K562 (cell line): ENCODE measurements at regions not wholly inside any gene's neighbourhood (a gene's known extent, or its start where the extent isn't known, plus 50 kb on each side); places are given as distances from the start of the nearest gene placed in this dataset.

Source experiments
- ATAC-seq: fragments of 200-7000 bp; cut with Tn5 transposase; 3 replicates; pipeline ENCODE4 v1.9.1; 2020; ENCODE audit warnings: moderate library complexity
- BruUV-seq: library from RNA; stranded (reverse); fragments of 400-500 nt; replicated peaks from 2 replicates; lab custom pipeline; 2021; lab: Mats Ljungman, UMichigan
- CTCF ChIA-PET: fragments of 300-600 bp; formaldehyde crosslinking; extraction: SDS; loops from one replicate; lab custom pipeline; 2021; ENCODE audit warnings: low intra/inter-chr PET ratio; lab: Yijun Ruan, JAX
- POLR2A ChIA-PET: fragments of 300-600, 350-650 bp; sonication (Branson Sonifier 250); formaldehyde crosslinking; extraction: SDS; loops from one replicate; lab custom pipeline; 2021; ENCODE audit warnings: antibody characterized with exemption, inconsistent platforms; lab: Yijun Ruan, JAX
- DNase-seq, 4 experiments: peaks; one replicate each; pipeline versions ENCODE4 v3.0.0 to v3.0.0-alpha.2; 2011 to 2018; ENCODE audit warnings: low spot score in 3 of 4, mixed read lengths in 3 of 4; ENCODE audit errors: extremely low read depth in 1 of 4
- FAIRE-seq: peaks from 2 replicates; lab custom pipeline; 2011; peaks lifted over from hg19 to GRCh38; lab: Jason Lieb, UNC
- H2AFZ ChIP-seq: 2 replicates; pipeline ENCODE4 v1.6.0; 2011; ENCODE audit warnings: low read depth, low read length, control low read depth, inconsistent platforms
- H3K27ac ChIP-seq: fragments of 200-600 bp; 3 replicates; pipeline ENCODE4 v1.8.0; 2011; ENCODE audit warnings: low read depth, mild to moderate bottlenecking, control low read depth, inconsistent platforms, low read length, moderate library complexity, mixed read lengths; ENCODE audit errors: extremely low read depth
- H3K27me3 ChIP-seq, 2 experiments: fragments of 300-600 bp in 1 of 2; 2 replicates in 1 of 2; 3 replicates in 1 of 2; pipeline versions ENCODE4 v1.6.0 to v1.8.0; 2011; ENCODE audit warnings: inconsistent platforms in 2 of 2, low read length in 2 of 2, mild to moderate bottlenecking in 1 of 2, mixed read lengths in 1 of 2, moderate library complexity in 1 of 2; ENCODE audit not compliant: control insufficient read depth in 2 of 2, insufficient read depth in 2 of 2
- H3K36me3 ChIP-seq: fragments of 300-600 bp; 3 replicates; pipeline ENCODE4 v1.8.0; 2011; ENCODE audit warnings: mild to moderate bottlenecking, low read length, inconsistent platforms; ENCODE audit not compliant: control insufficient read depth, insufficient read depth
- H3K4me1 ChIP-seq, 2 experiments: fragments of 200-600 bp in 1 of 2; replicated peaks in 1 of 2; 2 replicates in 1 of 2; 3 replicates in 1 of 2; pipeline versions ENCODE4 v1.5.1 to v1.8.0; 2011; ENCODE audit warnings: inconsistent platforms in 2 of 2, low read length in 2 of 2, mild to moderate bottlenecking in 1 of 2, mixed read lengths in 1 of 2, moderate library complexity in 1 of 2; ENCODE audit not compliant: control insufficient read depth in 2 of 2, insufficient read depth in 2 of 2
- H3K4me2 ChIP-seq: 2 replicates; pipeline ENCODE4 v1.6.1; 2011; ENCODE audit warnings: low read length, control low read depth, inconsistent platforms, mixed read lengths; ENCODE audit not compliant: insufficient read depth
- H3K4me3 ChIP-seq: fragments of 200-600 bp; sonication (generic), shearing (Covaris generic); 2 replicates; pipeline ENCODE4 v1.5.1; 2016; ENCODE audit warnings: control low read depth, inconsistent platforms
- H3K79me2 ChIP-seq: fragments of 200-600 bp; 3 replicates; pipeline ENCODE4 v1.8.0; 2011; ENCODE audit warnings: low read length, inconsistent platforms; ENCODE audit not compliant: control insufficient read depth, insufficient read depth
- H3K9ac ChIP-seq, 2 experiments: 2 replicates each; pipeline versions ENCODE4 v1.6.0 to v1.6.1; 2011; ENCODE audit warnings: low read depth in 2 of 2, low read length in 2 of 2, control low read depth in 1 of 2, inconsistent platforms in 1 of 2, mild to moderate bottlenecking in 1 of 2, mixed read lengths in 1 of 2; ENCODE audit not compliant: insufficient read depth in 1 of 2
- H3K9me1 ChIP-seq: one replicate; pipeline ENCODE4 v1.6.0; 2011; ENCODE audit warnings: inconsistent platforms, mild to moderate bottlenecking, low read length, moderate library complexity; ENCODE audit not compliant: control insufficient read depth, insufficient read depth
- H3K9me3 ChIP-seq: replicated peaks from 2 replicates; pipeline ENCODE4 v1.5.1; 2011; ENCODE audit warnings: low read depth, low read length, inconsistent platforms; ENCODE audit not compliant: control insufficient read depth, insufficient read depth
- H4K20me1 ChIP-seq: replicated peaks from 2 replicates; pipeline ENCODE4 v1.6.1; 2011; ENCODE audit warnings: low read length, inconsistent platforms, mixed read lengths; ENCODE audit not compliant: control insufficient read depth, insufficient read depth
- BHLHE40 ChIP-seq: IDR thresholded peaks from 2 replicates; pipeline ENCODE4 v1.6.1; 2011; ENCODE audit warnings: low read length, improper control_type of control experiment
- FOSL1 ChIP-seq: fragments of 200-800 bp; sonication (Bioruptor generic); conservative IDR thresholded peaks from 2 replicates; pipeline ENCODE4 v1.6.1; 2016; ENCODE audit warnings: missing genetic modification characterization, missing compliant biosample characterization
- GATAD2A ChIP-seq: fragments of 450-650 bp; IDR thresholded peaks from 2 replicates; pipeline ENCODE4 v1.6.1; 2017
- HMG20A ChIP-seq: fragments of 450-650 bp; formaldehyde crosslinking; conservative IDR thresholded peaks from 2 replicates; pipeline ENCODE4 v1.4.0; 2020; ENCODE audit warnings: mild to moderate bottlenecking, mixed read lengths
- MAFF ChIP-seq: IDR thresholded peaks from 2 replicates; pipeline ENCODE4 v1.6.1; 2012; ENCODE audit warnings: low read length, improper control_type of control experiment
- MED1 ChIP-seq: sonication (generic); formaldehyde crosslinking; IDR thresholded peaks from 2 replicates; pipeline ENCODE4 v1.8.1; 2023; ENCODE audit warnings: missing genetic modification reagents, borderline replicate concordance
- POLR3A ChIP-seq: IDR thresholded peaks from 2 replicates; pipeline ENCODE4 v1.6.1; 2011; ENCODE audit warnings: borderline replicate concordance, mild to moderate bottlenecking, moderate library complexity; ENCODE audit not compliant: insufficient read length, insufficient read depth; ENCODE audit errors: extremely low read depth
- RUNX1 ChIP-seq: sonication (generic); IDR thresholded peaks from 2 replicates; pipeline ENCODE4 v1.6.1; 2016; ENCODE audit warnings: antibody characterized with exemption, low read depth
- ZBTB11 ChIP-seq, 3 experiments: fragments of 200-800 bp in 1 of 3; fragments of 250-450 bp in 1 of 3; fragments of 450-650 bp in 1 of 3; sonication (Bioruptor Pico) in 1 of 3; sonication (Bioruptor generic) in 1 of 3; formaldehyde crosslinking in 1 of 3; IDR thresholded peaks; 2 replicates each; pipeline versions ENCODE4 v1.6.1 to v1.8.0; 2016 to 2022; ENCODE audit warnings: mild to moderate bottlenecking in 2 of 3, missing genetic modification characterization in 2 of 3, missing compliant biosample characterization in 1 of 3, moderate library complexity in 1 of 3
- ZNF12 ChIP-seq: sonication (generic); formaldehyde crosslinking; IDR thresholded peaks from 2 replicates; pipeline ENCODE4 v1.4.0; 2020; ENCODE audit warnings: mild to moderate bottlenecking, missing genetic modification reagents
- ZNF75A ChIP-seq: fragments of 450-650 bp; formaldehyde crosslinking; IDR thresholded peaks from 2 replicates; pipeline ENCODE4 v1.4.0; 2020; ENCODE audit warnings: mild to moderate bottlenecking
- ZNF766 ChIP-seq: fragments of 200-800 bp; sonication (Bioruptor generic); conservative IDR thresholded peaks from 2 replicates; pipeline ENCODE4 v1.6.1; 2016; ENCODE audit warnings: missing genetic modification characterization, missing compliant biosample characterization
- ZNF77 ChIP-seq: fragments of 250-450 bp; sonication (Bioruptor Pico); IDR thresholded peaks from 2 replicates; pipeline ENCODE4 v1.5.0; 2020
- WGBS: fragments of 100-300 bp; shearing (Covaris generic); methylation state at CpG from one replicate; pipeline ENCODE4 v1.1.6; 2016; ENCODE audit warnings: low coverage, mixed read lengths; ENCODE audit not compliant: insufficient coverage; ENCODE audit errors: missing lambda C conversion rate; 5-methylcytosine and 5-hydroxymethylcytosine counted together
- in situ Hi-C: fragments of 300-500 bp; cut with MboI; formaldehyde crosslinking; loops from 4 replicates; pipeline ENCODE4 v1.15.0; 2018; ENCODE audit warnings: inconsistent platforms, mixed read lengths
- intact Hi-C: fragments of 100-400 bp; cut with micrococcal nuclease; formaldehyde crosslinking; loops from 2 replicates; pipeline ENCODE4 v1.14.2; 2022

GRCh38 chr10:131010965-131011575, 300.5 kb downstream of the TCERG1L start:
- no peak for TF ChIP-seq HMG20A (CRISPR knock-in tag)
- TF ChIP-seq ZNF75A (CRISPR knock-in tag): no peak
- no peak for TF ChIP-seq ZNF77
- TF ChIP-seq BHLHE40: no peak
- no peak for TF ChIP-seq MED1 (CRISPR knock-in tag)

GRCh38 chr10:131011936-131012640, 299.4 kb downstream of the TCERG1L start:
- H2AFZ ChIP-seq: no peak overlapping the region
- H3K27me3 ChIP-seq: peaks cover 0 to 6% of the 10 kb centered on the region in 2 experiments; a peak in 1 of 5 replicates
- H3K27ac ChIP-seq: no peak overlapping the region
- intact Hi-C loops (no loop called here), in situ Hi-C loops (no loop called here)
- no peak for FAIRE-seq
- H3K9me3 ChIP-seq: no peaks in the 10 kb centered on the region
- no peaks in the 10 kb centered on the region for H4K20me1 ChIP-seq
- no peak for ATAC-seq
- H3K4me1 ChIP-seq: no peaks in the 10 kb centered on the region
- 0% methylated on average over 2 of the region's 10 CpGs for WGBS
- H3K4me3 ChIP-seq: no peak overlapping the region
- CTCF ChIA-PET: no interaction called here
- no peak overlapping the region for H3K4me2 ChIP-seq
- BruUV-seq: no TSS peak
- no peak overlapping the region for H3K9ac ChIP-seq
- H3K36me3 ChIP-seq: no peaks in the 10 kb centered on the region
- H3K79me2 ChIP-seq: no peaks in the 10 kb centered on the region
- no peaks in the 10 kb centered on the region for H3K9me1 ChIP-seq
- no peak for DNase-seq
- POLR2A ChIA-PET: interaction anchor here (0.6 kb wide), 1 partner anchor 825 kb away, joined by 4 read pairs; no protein-coding TSS in a partner anchor
- no peak for TF ChIP-seq POLR3A
- TF ChIP-seq GATAD2A: no peak
- no peak for TF ChIP-seq ZBTB11 (CRISPR knock-in tag; IDR thresholded peaks at IDR 0.05)
- no peak for TF ChIP-seq FOSL1
- no peak for TF ChIP-seq RUNX1
- TF ChIP-seq ZNF766 (CRISPR knock-in tag): no peak
- TF ChIP-seq ZNF12 (CRISPR knock-in tag): no peak
- no peak for TF ChIP-seq MAFF

More at GRCh38 chr10:131010965-131011575, 300.5 kb downstream of the TCERG1L start:
- Histone ChIP-seq H3K9me1 (no peaks in the 10 kb centered on the region), H3K79me2 (no peaks in the 10 kb centered on the region), H3K4me1 (no peaks in the 10 kb centered on the region), H3K4me2 (no peak overlapping the region), H3K9ac (no peak overlapping the region), H3K27me3 (peaks cover 0 to 6% of the 10 kb centered on the region in 2 experiments; a peak in 1 of 5 replicates), H2AFZ (no peak overlapping the region), H3K36me3 (no peaks in the 10 kb centered on the region), H3K4me3 (no peak overlapping the region), H3K27ac (no peak overlapping the region), H3K9me3 (no peaks in the 10 kb centered on the region), H4K20me1 (no peaks in the 10 kb centered on the region)
- in situ Hi-C loops (no loop called here), intact Hi-C loops (no loop called here)
- POLR2A ChIA-PET: no interaction called here
- 0% methylated on average over 9 of the region's 11 CpGs for WGBS
- DNase-seq: no peak
- no peak for FAIRE-seq
- no peak for ATAC-seq
- CTCF ChIA-PET: no interaction called here
- BruUV-seq: no TSS peak
